Testis (tissue), 2 donors: ENCODE measurements at regions not wholly inside any gene's neighbourhood (a gene's known extent, or its start where the extent isn't known, plus 50 kb on each side); places are given as distances from the start of the nearest gene placed in this dataset.
"Not testable (repeated sequence)": the region's sequence is repeated elsewhere in the genome, so short reads cannot be mapped to it uniquely, and the experiment has no call there.

ENCODE experiments used
- CTCF ChIP-seq, 3 experiments: fragments of 450-650 bp in 2 of 3; fragments of 200-600 bp in 1 of 3; sonication (generic) in 1 of 3; IDR thresholded peaks; one replicate each; pipeline ENCODE4 v1.5.1; 2016 to 2019; ENCODE audit warnings: antibody characterized with exemption in 3 of 3, mild to moderate bottlenecking in 2 of 3, moderate library complexity in 1 of 3
- POLR2A ChIP-seq: fragments of 450-650 bp; IDR thresholded peaks from one replicate; pipeline ENCODE4 v1.6.1; 2017; ENCODE audit warnings: antibody characterized with exemption, mild to moderate bottlenecking, moderate library complexity

GRCh38 chr17:20781869-20782268 is 202.3 kb downstream of the CDRT15L2 start:
- TF ChIP-seq POLR2A; CTCF (IDR thresholded peaks at IDR 0.05): not testable (repeated sequence)
